Psoas muscle (tissue), 7 donors: ENCODE measurements at regions not wholly inside any gene's neighbourhood (a gene's known extent, or its start where the extent isn't known, plus 50 kb on each side); places are given as distances from the start of the nearest gene placed in this dataset.

Experiments
- ATAC-seq, 4 donors: fragments of 200-7000 bp; cut with Tn5 transposase; one replicate each; pipeline ENCODE4 v1.9.1; 2020; ENCODE audit warnings: moderate library complexity in 3 of 4, mild to moderate bottlenecking in 2 of 4
- DNase-seq, 2 donors: peaks; one replicate each; pipeline ENCODE4 v3.0.0-alpha.2; 2020
- H3K27ac ChIP-seq: fragments of 200-600 bp; one replicate; pipeline ENCODE4 v1.8.0; 2022
- H3K27me3 ChIP-seq, 3 donors: fragments of 200-600 bp in 1 of 3; one replicate each; pipeline versions ENCODE4 v1.6.1 to v1.8.0; 2013 to 2022; ENCODE audit warnings: low read length in 2 of 3, mild to moderate bottlenecking in 2 of 3, moderate library complexity in 1 of 3; ENCODE audit not compliant: insufficient read depth in 3 of 3
- H3K36me3 ChIP-seq, 2 donors: fragments of 200-600 bp in 1 of 2; one replicate each; pipeline versions ENCODE4 v1.6.1 to v1.8.0; 2013 to 2022; ENCODE audit warnings: low read depth in 1 of 2, mild to moderate bottlenecking in 1 of 2, moderate library complexity in 1 of 2; ENCODE audit not compliant: insufficient read depth in 1 of 2
- H3K4me1 ChIP-seq: fragments of 200-600 bp; one replicate; pipeline ENCODE4 v1.8.0; 2022
- H3K4me3 ChIP-seq: fragments of 200-600 bp; one replicate; pipeline ENCODE4 v1.8.0; 2022; ENCODE audit warnings: mild to moderate bottlenecking
- H3K9me3 ChIP-seq: fragments of 200-600 bp; one replicate; pipeline ENCODE4 v1.8.0; 2022
- WGBS, 3 donors: extraction: QIAGEN DNeasy Blood & Tissue Kit; methylation state at CpG; one replicate each; pipeline versions ENCODE4 v1.1.6 to v1.1.7; 2013; 5-methylcytosine and 5-hydroxymethylcytosine counted together
- intact Hi-C, 2 donors: fragments of 100-400 bp; cut with DNase I; formaldehyde crosslinking; loops; one replicate each; pipeline versions ENCODE4 v1.11.0 to v1.14.2; 2022
- TF ChIP-seq, protein P1 (sequence below): fragments of 200-600 bp; IDR thresholded peaks from one replicate; pipeline ENCODE4 v1.8.0; 2022; ENCODE audit warnings: antibody characterized with exemption
- donor health status: healthy with polysubstance abuse.
- donor health status: DM: no; HTN: no; CAD: no; lungs with moderate emphysema.
- donor health status: Bipolar disorder and iron deficiency.
- donor health status: healthy.
- donor health status: DM: yes; HTN: yes; CAD: no.
- donor health status: DM: no; HTN: no; CAD: no.
- donor health status: DM: yes; HTN: yes; CAD: no.

DNA sequence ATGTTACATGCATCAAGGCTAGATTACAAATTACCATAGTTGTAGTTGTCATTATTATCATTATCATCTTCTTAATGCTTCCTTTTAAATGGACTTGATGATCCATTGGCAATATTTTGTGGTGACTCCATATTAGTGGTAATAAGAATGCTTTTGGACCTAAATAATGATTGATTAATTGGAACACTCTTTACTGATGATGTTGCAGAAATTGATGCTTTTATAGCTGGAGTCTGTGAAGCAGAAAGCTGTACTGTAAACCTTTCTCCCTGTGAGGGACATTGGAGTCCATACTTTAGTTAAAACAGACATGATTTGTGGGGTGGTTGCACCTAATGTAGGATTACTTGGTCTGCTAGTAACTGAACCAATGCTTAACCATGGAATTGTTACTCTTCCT lies 190.4 kb downstream of the ATXN7L3B start:
- TF ChIP-seq, protein P1, sequence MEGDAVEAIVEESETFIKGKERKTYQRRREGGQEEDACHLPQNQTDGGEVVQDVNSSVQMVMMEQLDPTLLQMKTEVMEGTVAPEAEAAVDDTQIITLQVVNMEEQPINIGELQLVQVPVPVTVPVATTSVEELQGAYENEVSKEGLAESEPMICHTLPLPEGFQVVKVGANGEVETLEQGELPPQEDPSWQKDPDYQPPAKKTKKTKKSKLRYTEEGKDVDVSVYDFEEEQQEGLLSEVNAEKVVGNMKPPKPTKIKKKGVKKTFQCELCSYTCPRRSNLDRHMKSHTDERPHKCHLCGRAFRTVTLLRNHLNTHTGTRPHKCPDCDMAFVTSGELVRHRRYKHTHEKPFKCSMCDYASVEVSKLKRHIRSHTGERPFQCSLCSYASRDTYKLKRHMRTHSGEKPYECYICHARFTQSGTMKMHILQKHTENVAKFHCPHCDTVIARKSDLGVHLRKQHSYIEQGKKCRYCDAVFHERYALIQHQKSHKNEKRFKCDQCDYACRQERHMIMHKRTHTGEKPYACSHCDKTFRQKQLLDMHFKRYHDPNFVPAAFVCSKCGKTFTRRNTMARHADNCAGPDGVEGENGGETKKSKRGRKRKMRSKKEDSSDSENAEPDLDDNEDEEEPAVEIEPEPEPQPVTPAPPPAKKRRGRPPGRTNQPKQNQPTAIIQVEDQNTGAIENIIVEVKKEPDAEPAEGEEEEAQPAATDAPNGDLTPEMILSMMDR: no peak
- no peaks in the 10 kb centered on the region for H3K4me1 ChIP-seq
- no peak for DNase-seq
- intact Hi-C loops: loop anchor here in 1 of 2 donors (5.0 kb wide), 1 partner anchor 1406 kb away; no protein-coding TSS in a partner anchor
- no peak for ATAC-seq
- no peaks in the 10 kb centered on the region for H3K27me3 ChIP-seq
- H3K36me3 ChIP-seq: no peaks in the 10 kb centered on the region
- H3K4me3 ChIP-seq: no peak overlapping the region
- no peak overlapping the region for H3K27ac ChIP-seq
- H3K9me3 ChIP-seq: no peaks in the 10 kb centered on the region

DNA sequence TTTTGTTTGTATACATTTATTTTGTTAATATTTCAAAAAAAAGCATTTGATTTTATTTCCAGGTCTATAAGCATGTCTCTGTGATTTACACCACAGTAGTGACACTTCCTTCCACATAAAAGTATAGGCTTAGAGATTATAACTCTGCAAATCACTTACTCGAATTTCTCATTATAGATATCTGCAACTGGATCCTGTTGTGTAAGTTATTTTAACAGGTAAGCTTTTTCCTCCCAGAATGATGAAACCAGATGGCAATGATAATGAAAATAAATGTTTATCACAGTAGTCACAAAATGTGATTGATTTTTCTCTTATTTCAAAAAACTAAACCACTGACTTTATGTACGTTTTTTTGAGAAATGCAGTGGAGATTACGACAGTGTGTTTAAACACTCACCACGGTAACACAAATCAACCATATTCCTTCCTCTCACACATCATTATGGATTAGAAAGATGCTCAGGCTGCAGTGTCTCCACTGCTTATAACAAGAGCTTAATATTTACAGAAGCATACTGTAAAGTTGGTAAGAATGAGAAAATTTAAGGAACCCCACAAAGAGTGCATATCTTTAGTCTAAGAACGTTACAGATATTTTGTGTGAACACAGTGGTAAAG lies 194.6 kb downstream of the ATXN7L3B start:
- intact Hi-C loops: no loop called here
- no peaks in the 10 kb centered on the region for H3K36me3 ChIP-seq
- no peak overlapping the region for H3K27ac ChIP-seq
- H3K4me1 ChIP-seq: no peaks in the 10 kb centered on the region
- no peak for ATAC-seq
- TF ChIP-seq, protein P1: no peak
- H3K4me3 ChIP-seq: no peak overlapping the region
- H3K27me3 ChIP-seq: no peaks in the 10 kb centered on the region
- 49 to 52% (median 50%) methylated on average over 5 of the region's 5 CpGs for WGBS, 3 donors
- no peak for DNase-seq
- no peaks in the 10 kb centered on the region for H3K9me3 ChIP-seq

DNA sequence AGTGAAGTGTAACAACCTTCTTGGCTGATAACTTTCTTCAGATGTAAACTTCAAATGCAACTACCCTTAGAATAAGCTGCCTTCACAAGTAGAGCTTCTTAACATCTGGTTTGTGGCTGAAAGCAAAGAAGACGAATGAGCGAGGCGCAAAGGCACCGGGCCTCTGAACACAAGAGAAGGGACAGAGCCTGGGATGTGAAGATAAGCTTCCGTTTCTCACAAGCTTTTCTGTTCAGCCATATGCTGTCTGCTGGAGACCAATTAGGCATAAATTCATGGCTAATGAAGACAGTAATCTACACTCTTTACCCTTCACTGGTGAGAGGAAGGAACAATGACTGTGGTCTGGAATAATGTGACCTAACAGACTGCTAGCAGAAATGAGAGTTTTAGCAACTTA lies 195.2 kb downstream of the ATXN7L3B start:
- 43 to 59% (median 44%) methylated on average over 5 of the region's 5 CpGs for WGBS, 3 donors
- H3K9me3 ChIP-seq: no peaks in the 10 kb centered on the region
- no peaks in the 10 kb centered on the region for H3K27me3 ChIP-seq
- no peak overlapping the region for H3K27ac ChIP-seq
- intact Hi-C loops: no loop called here
- H3K4me1 ChIP-seq: no peaks in the 10 kb centered on the region
- H3K4me3 ChIP-seq: no peak overlapping the region
- no peaks in the 10 kb centered on the region for H3K36me3 ChIP-seq
- TF ChIP-seq, protein P1: no peak
- DNase-seq (no peak), ATAC-seq (no peak)

DNA sequence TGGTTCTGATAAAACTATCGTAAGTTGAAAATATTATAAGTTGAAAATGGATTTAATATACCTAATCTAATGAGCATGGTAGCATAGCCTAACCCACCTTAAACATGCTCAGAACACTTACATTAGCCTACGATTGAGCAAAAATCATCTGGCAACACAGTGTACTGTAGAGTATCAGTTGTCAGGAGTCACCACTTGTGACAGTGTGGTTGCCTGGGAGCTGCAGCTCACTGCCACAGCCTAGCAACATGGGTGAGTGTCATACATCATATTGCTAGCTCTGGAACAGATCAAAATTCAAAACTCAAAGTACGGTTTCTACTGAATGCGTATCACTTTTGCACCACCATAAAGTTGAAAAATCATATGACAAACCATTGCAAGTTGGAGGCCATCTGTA lies 203.5 kb downstream of the ATXN7L3B start:
- Histone ChIP-seq H3K36me3 (no peaks in the 10 kb centered on the region), H3K4me3 (no peak overlapping the region), H3K27ac (no peak overlapping the region), H3K4me1 (no peaks in the 10 kb centered on the region), H3K27me3 (no peaks in the 10 kb centered on the region), H3K9me3 (no peaks in the 10 kb centered on the region)
- ATAC-seq (no peak), DNase-seq (peak in 1 of 2 donors; percentile 17)
- intact Hi-C loops: no loop called here
- WGBS, 3 donors: 72 to 73% (median 73%) methylated on average over 4 of the region's 4 CpGs
- TF ChIP-seq, protein P1: no peak

DNA sequence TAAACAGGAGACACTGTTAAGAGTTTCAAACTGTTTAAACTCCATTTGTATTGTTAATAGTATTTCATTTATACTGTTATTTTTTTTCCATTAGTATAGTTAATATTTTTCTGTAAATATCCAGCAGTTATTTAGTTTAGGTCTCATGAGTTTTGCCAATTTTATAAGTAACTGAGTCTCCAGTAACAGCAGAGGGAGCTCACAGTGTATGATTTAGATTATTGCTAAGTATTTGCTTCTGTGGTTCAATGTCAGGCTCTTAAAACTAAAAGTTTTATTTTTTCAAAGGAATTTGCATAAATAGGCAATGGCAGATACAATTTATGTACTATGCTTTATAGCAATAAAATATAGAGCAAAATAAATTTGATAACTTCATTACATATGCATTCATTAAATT lies 209.7 kb downstream of the ATXN7L3B start:
- H3K9me3 ChIP-seq: no peaks in the 10 kb centered on the region
- H3K27me3 ChIP-seq: no peaks in the 10 kb centered on the region
- no peaks in the 10 kb centered on the region for H3K36me3 ChIP-seq
- DNase-seq (no peak), ATAC-seq (no peak)
- H3K4me1 ChIP-seq: no peaks in the 10 kb centered on the region
- TF ChIP-seq, protein P1: peak; percentile 12
- intact Hi-C loops: no loop called here
- no peak overlapping the region for H3K4me3 ChIP-seq
- H3K27ac ChIP-seq: no peak overlapping the region
